ENCODE measurements at regions not wholly inside any gene's neighbourhood (a gene's known extent, or its start where the extent isn't known, plus 50 kb on each side); places are given as distances from the start of the nearest gene placed in this dataset.

DNA sequence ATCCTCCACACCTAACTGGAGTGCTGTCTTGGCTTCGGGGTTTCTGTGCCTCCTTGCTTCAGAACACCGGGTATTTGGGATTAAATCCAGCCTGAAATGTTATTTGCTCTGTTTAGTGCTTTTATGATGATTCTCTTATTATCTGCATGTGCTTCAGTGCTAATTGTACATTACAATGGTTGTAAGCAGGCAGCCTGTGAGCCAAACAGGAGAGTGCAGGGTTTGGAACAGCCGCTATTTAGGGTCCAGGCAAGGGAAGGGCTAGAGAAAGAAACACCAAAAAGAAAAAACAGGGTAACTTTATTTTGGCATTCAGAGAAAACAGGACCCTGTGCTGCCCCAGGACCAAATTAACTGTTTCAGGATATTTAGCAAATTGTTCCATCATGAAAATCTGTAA is 72.7 kb downstream of the RCN1 start:
- intact Hi-C loops (cut with micrococcal nuclease; ENCODE audit: unreplicated experiment) = no loop called here
- H3K79me2 ChIP-seq (ENCODE audit: low read depth) = no peaks in the 10 kb centered on the region
- no peaks in the 10 kb centered on the region for H3F3A ChIP-seq (ENCODE audit: insufficient read depth, low read depth)
- DNase-seq = no peak
- no TSS peak for BruUV-seq (replicated peaks)
- ChIA-PET POLR2A (ENCODE audit: unreplicated experiment) (no interaction called here), CTCF (interaction anchor here (0.6 kb wide), 1 partner anchor 66 kb away, joined by 7 read pairs; no protein-coding TSS in a partner anchor)
- no peak overlapping the region for H2AFZ ChIP-seq
- no peak overlapping the region for H3K4me2 ChIP-seq
- no peaks in the 10 kb centered on the region for H3K36me3 ChIP-seq (ENCODE audit: low read depth)
- no peak overlapping the region for H3K4me3 ChIP-seq
- H3K9me2 ChIP-seq (ENCODE audit: insufficient read depth) = no peaks in the 10 kb centered on the region
- no peaks in the 10 kb centered on the region for H3K4me1 ChIP-seq (replicated peaks; ENCODE audit: insufficient read depth)
- no peaks in the 10 kb centered on the region for H3K9me3 ChIP-seq (ENCODE audit: insufficient read depth, low read depth)
- no peaks in the 10 kb centered on the region for H3K27me3 ChIP-seq (ENCODE audit: insufficient read depth, low read depth)
- TF ChIP-seq EZH2 (IDR thresholded peaks at IDR 0.05; ENCODE audit: low read depth) (no peak), CTCF (conservative IDR thresholded peaks at IDR 0.05) (no peak)
- H3K27ac ChIP-seq = no peak overlapping the region
- H4K20me1 ChIP-seq (ENCODE audit: insufficient read depth) = no peaks in the 10 kb centered on the region

- no peak for TF ChIP-seq CTCF (conservative IDR thresholded peaks at IDR 0.05)
- TF ChIP-seq EZH2 (IDR thresholded peaks at IDR 0.05; ENCODE audit: low read depth) = no peak
- BruUV-seq (replicated peaks) = no TSS peak
- no peak for DNase-seq
- H3K9me3 ChIP-seq (ENCODE audit: insufficient read depth, low read depth) = no peaks in the 10 kb centered on the region
- H3K27ac ChIP-seq = no peak overlapping the region
- no peaks in the 10 kb centered on the region for H3K9me2 ChIP-seq (ENCODE audit: insufficient read depth)
- H3K79me2 ChIP-seq (ENCODE audit: low read depth) = no peaks in the 10 kb centered on the region
- ChIA-PET POLR2A (ENCODE audit: unreplicated experiment) (no interaction called here), CTCF (no interaction called here)
- no peaks in the 10 kb centered on the region for H4K20me1 ChIP-seq (ENCODE audit: insufficient read depth)
- H3K4me1 ChIP-seq (replicated peaks; ENCODE audit: insufficient read depth) = no peaks in the 10 kb centered on the region
- H3K27me3 ChIP-seq (ENCODE audit: insufficient read depth, low read depth) = no peaks in the 10 kb centered on the region
- H3K36me3 ChIP-seq (ENCODE audit: low read depth) = no peaks in the 10 kb centered on the region
- H3K4me3 ChIP-seq = no peak overlapping the region
- intact Hi-C loops (cut with micrococcal nuclease; ENCODE audit: unreplicated experiment) = no loop called here
- no peaks in the 10 kb centered on the region for H3F3A ChIP-seq (ENCODE audit: insufficient read depth, low read depth)
- H3K4me2 ChIP-seq = no peak overlapping the region
- no peak overlapping the region for H2AFZ ChIP-seq
These were observed 74.0 kb downstream of the RCN1 start for GRCh38 chr11:32164836-32165235.

- Histone ChIP-seq H3K27ac (no peak overlapping the region), H3K4me1 (replicated peaks; ENCODE audit: insufficient read depth) (no peaks in the 10 kb centered on the region), H3K36me3 (ENCODE audit: low read depth) (no peaks in the 10 kb centered on the region), H3K27me3 (ENCODE audit: insufficient read depth, low read depth) (no peaks in the 10 kb centered on the region), H3K4me3 (no peak overlapping the region), H3K9me2 (ENCODE audit: insufficient read depth) (no peaks in the 10 kb centered on the region), H2AFZ (no peak overlapping the region), H4K20me1 (ENCODE audit: insufficient read depth) (no peaks in the 10 kb centered on the region), H3F3A (ENCODE audit: insufficient read depth, low read depth) (no peaks in the 10 kb centered on the region), H3K79me2 (ENCODE audit: low read depth) (no peaks in the 10 kb centered on the region), H3K9me3 (ENCODE audit: insufficient read depth, low read depth) (no peaks in the 10 kb centered on the region), H3K4me2 (no peak overlapping the region)
- TF ChIP-seq EZH2 (IDR thresholded peaks at IDR 0.05; ENCODE audit: low read depth) (no peak), CTCF (conservative IDR thresholded peaks at IDR 0.05) (no peak)
- CTCF ChIA-PET = no interaction called here
- no TSS peak for BruUV-seq (replicated peaks)
- no peak for DNase-seq
- POLR2A ChIA-PET (ENCODE audit: unreplicated experiment) = no interaction called here
- intact Hi-C loops (cut with micrococcal nuclease; ENCODE audit: unreplicated experiment) = no loop called here
These were observed 78.0 kb downstream of the RCN1 start for GRCh38 chr11:32168924-32169323.

Measured in PC-9 (cell line).